Fibroblast of mammary gland (primary cell): ENCODE measurements at regions not wholly inside any gene's neighbourhood (a gene's known extent, or its start where the extent isn't known, plus 50 kb on each side); places are given as distances from the start of the nearest gene placed in this dataset.
"Not testable (repeated sequence)": the region's sequence is repeated elsewhere in the genome, so short reads cannot be mapped to it uniquely, and the experiment has no call there.

Experiments used
- DNase-seq: peaks from one replicate; pipeline ENCODE4 v3.0.0-alpha.2; 2010; ENCODE audit warnings: low read depth
- H3K4me3 ChIP-seq: 2 replicates; pipeline ENCODE4 v1.5.1; 2011; ENCODE audit warnings: low read depth, mild to moderate bottlenecking, low read length, moderate library complexity; ENCODE audit not compliant: control insufficient read depth
- CTCF ChIP-seq: conservative IDR thresholded peaks from 2 replicates; pipeline ENCODE4 v1.5.1; 2011; ENCODE audit warnings: low read depth, low read length, inconsistent platforms; ENCODE audit not compliant: control insufficient read depth, insufficient read depth

- TF ChIP-seq CTCF = no peak
- H3K4me3 ChIP-seq = no peak overlapping the region
- no peak for DNase-seq
Observed at GRCh38 chr1:91104712-91105111, 82.9 kb upstream of the ZNF644 start.

- no peak overlapping the region for H3K4me3 ChIP-seq
- TF ChIP-seq CTCF = no peak
- no peak for DNase-seq
Observed at GRCh38 chr1:91101328-91101727, 79.5 kb upstream of the ZNF644 start.

- no peak for DNase-seq
- H3K4me3 ChIP-seq = no peak overlapping the region
- TF ChIP-seq CTCF = no peak
Observed at GRCh38 chr1:91099746-91100621, 78.1 kb upstream of the ZNF644 start.

GRCh38 chr1:91098299-91098906, 76.6 kb upstream of the ZNF644 start:
- no peak for TF ChIP-seq CTCF
- DNase-seq = no peak
- H3K4me3 ChIP-seq = no peak overlapping the region

- not testable (repeated sequence) for DNase-seq, H3K4me3 ChIP-seq
Observed at GRCh38 chr1:91095321-91095720, 73.5 kb upstream of the ZNF644 start.

- DNase-seq = no peak
- no peak for TF ChIP-seq CTCF
Observed at GRCh38 chr1:91092503-91092902, 70.7 kb upstream of the ZNF644 start.

GRCh38 chr1:91091812-91092211, 70.0 kb upstream of the ZNF644 start:
- DNase-seq = no peak

More at GRCh38 chr1:91092503-91092902, 70.7 kb upstream of the ZNF644 start:
- no peak overlapping the region for H3K4me3 ChIP-seq

More at GRCh38 chr1:91091812-91092211, 70.0 kb upstream of the ZNF644 start:
- no peak overlapping the region for H3K4me3 ChIP-seq
- TF ChIP-seq CTCF = no peak
